GM23338 (cell line): ENCODE measurements at regions not wholly inside any gene's neighbourhood (a gene's known extent, or its start where the extent isn't known, plus 50 kb on each side); places are given as distances from the start of the nearest gene placed in this dataset.

Source experiments
- ATAC-seq: fragments of 200-7000 bp; cut with Tn5 transposase; 3 replicates; pipeline ENCODE4 v1.9.1; 2020
- DNase-seq: peaks from one replicate; pipeline ENCODE4 v3.0.0-alpha.2; 2015; ENCODE audit warnings: low spot score
- H2AFZ ChIP-seq: fragments of 200-600 bp; sonication (generic); 2 replicates; pipeline ENCODE4 v1.8.0; 2016; ENCODE audit warnings: antibody characterized with exemption, mild to moderate bottlenecking, moderate library complexity
- H3F3A ChIP-seq: fragments of 200-600 bp; sonication (generic); replicated peaks from 2 replicates; pipeline ENCODE4 v1.8.0; 2017; ENCODE audit warnings: antibody characterized with exemption, mixed run types, low read depth
- H3K27ac ChIP-seq: fragments of 200-600 bp; sonication (generic); 2 replicates; pipeline ENCODE4 v1.6.1; 2016; ENCODE audit warnings: low read depth
- H3K27me3 ChIP-seq: fragments of 200-600 bp; sonication (generic); 2 replicates; pipeline ENCODE4 v1.8.0; 2016; ENCODE audit warnings: mild to moderate bottlenecking, mixed run types, moderate library complexity; ENCODE audit not compliant: insufficient read depth
- H3K36me3 ChIP-seq: fragments of 200-600 bp; sonication (generic); 2 replicates; pipeline ENCODE4 v1.8.0; 2016; ENCODE audit warnings: mild to moderate bottlenecking; ENCODE audit not compliant: insufficient read depth
- H3K4me1 ChIP-seq: fragments of 200-600 bp; sonication (generic); 2 replicates; pipeline ENCODE4 v1.8.0; 2016; ENCODE audit warnings: mild to moderate bottlenecking, moderate library complexity; ENCODE audit not compliant: insufficient read depth
- H3K4me2 ChIP-seq: fragments of 200-600 bp; sonication (generic); 2 replicates; pipeline ENCODE4 v1.7.1; 2017; ENCODE audit warnings: mixed run types
- H3K4me3 ChIP-seq: fragments of 200-600 bp; sonication (generic); 2 replicates; pipeline ENCODE4 v1.6.1; 2016; ENCODE audit warnings: mixed run types
- H3K79me2 ChIP-seq: fragments of 200-600 bp; sonication (generic); replicated peaks from 2 replicates; pipeline ENCODE4 v1.8.0; 2017; ENCODE audit warnings: mild to moderate bottlenecking; ENCODE audit not compliant: insufficient read depth
- H3K9me2 ChIP-seq: fragments of 200-600 bp; sonication (generic); 2 replicates; pipeline ENCODE4 v1.8.0; 2017; ENCODE audit not compliant: insufficient read depth
- H4K20me1 ChIP-seq: fragments of 200-600 bp; sonication (generic); replicated peaks from 2 replicates; pipeline ENCODE4 v1.8.0; 2017; ENCODE audit warnings: mild to moderate bottlenecking; ENCODE audit not compliant: insufficient read depth
- H3K27ac Mint-ChIP-seq: 2 replicates; pipeline ENCODE4 v1.8.0; 2020; ENCODE audit warnings: inconsistent platforms, mild to moderate bottlenecking, moderate library complexity, mixed read lengths
- H3K27me3 Mint-ChIP-seq: 3 replicates; pipeline ENCODE4 v1.8.0; 2022; ENCODE audit warnings: low read depth, mild to moderate bottlenecking, moderate library complexity, mixed read lengths, inconsistent platforms; ENCODE audit not compliant: insufficient read depth, poor library complexity
- H3K36me3 Mint-ChIP-seq: 3 replicates; pipeline ENCODE4 v1.8.0; 2021; ENCODE audit warnings: low read depth, mild to moderate bottlenecking, inconsistent platforms, moderate library complexity, mixed read lengths
- H3K4me1 Mint-ChIP-seq: 3 replicates; pipeline ENCODE4 v1.8.0; 2020; ENCODE audit warnings: mild to moderate bottlenecking, inconsistent platforms, mixed read lengths
- H3K4me3 Mint-ChIP-seq: 3 replicates; pipeline ENCODE4 v1.8.0; 2021; ENCODE audit warnings: moderate library complexity, mild to moderate bottlenecking, inconsistent platforms, mixed read lengths
- H3K9me3 Mint-ChIP-seq: 3 replicates; pipeline ENCODE4 v1.8.0; 2020; ENCODE audit warnings: moderate library complexity, mild to moderate bottlenecking, inconsistent platforms, mixed read lengths
- CREB1 ChIP-seq: fragments of 250-450 bp; sonication (Bioruptor Pico); IDR thresholded peaks from 2 replicates; pipeline ENCODE4 v1.5.0; 2020; ENCODE audit warnings: low read depth, mild to moderate bottlenecking, moderate library complexity
- EZH2 ChIP-seq: fragments of 200-600 bp; sonication (generic); IDR thresholded peaks from one replicate; pipeline ENCODE4 v1.8.0; 2017; ENCODE audit warnings: antibody characterized with exemption, mild to moderate bottlenecking, low read depth; ENCODE audit not compliant: unreplicated experiment
- EZH2phosphoT487 ChIP-seq: fragments of 200-600 bp; sonication (generic); IDR thresholded peaks from one replicate; pipeline ENCODE4 v1.8.1; 2018; ENCODE audit warnings: antibody characterized with exemption; ENCODE audit not compliant: unreplicated experiment
- JUNB ChIP-seq: IDR thresholded peaks from one replicate; pipeline ENCODE4 v1.6.1; 2016; ENCODE audit warnings: antibody characterized with exemption; ENCODE audit not compliant: unreplicated experiment
- NANOG ChIP-seq: IDR thresholded peaks from 2 replicates; pipeline ENCODE4 v1.6.1; 2016; ENCODE audit warnings: antibody characterized with exemption, borderline replicate concordance
- POLR2AphosphoS5 ChIP-seq: IDR thresholded peaks from 2 replicates; pipeline ENCODE4 v1.6.1; 2016; ENCODE audit warnings: antibody characterized with exemption, low read depth
- REST ChIP-seq: IDR thresholded peaks from one replicate; pipeline ENCODE4 v1.6.1; 2018; ENCODE audit warnings: antibody characterized with exemption; ENCODE audit not compliant: unreplicated experiment
- STAT1 ChIP-seq: IDR thresholded peaks from one replicate; pipeline ENCODE4 v1.6.1; 2016; ENCODE audit warnings: antibody characterized with exemption; ENCODE audit not compliant: unreplicated experiment
- ZNF114 ChIP-seq: fragments of 250-450 bp; sonication (Bioruptor Pico); IDR thresholded peaks from 2 replicates; pipeline ENCODE4 v1.5.0; 2020; ENCODE audit warnings: mild to moderate bottlenecking, moderate library complexity
- ZNF331 ChIP-seq: fragments of 250-450 bp; sonication (Bioruptor Pico); IDR thresholded peaks from 2 replicates; pipeline ENCODE4 v1.5.0; 2020; ENCODE audit warnings: low read depth, mild to moderate bottlenecking, moderate library complexity
- ZNF462 ChIP-seq: fragments of 250-450 bp; sonication (Bioruptor Pico); IDR thresholded peaks from 2 replicates; pipeline ENCODE4 v1.5.0; 2020; ENCODE audit warnings: mild to moderate bottlenecking, moderate library complexity
- TF ChIP-seq, protein P1 (sequence below): IDR thresholded peaks from 2 replicates; pipeline ENCODE4 v1.6.1; 2016; ENCODE audit warnings: antibody characterized with exemption
- TF ChIP-seq, protein P2 (sequence below), 2 experiments: fragments of 200-600 bp in 1 of 2; sonication (generic) in 1 of 2; conservative IDR thresholded peaks; 2 replicates each; pipeline versions ENCODE4 v1.5.1 to v1.6.1; 2016 to 2017; ENCODE audit warnings: antibody characterized with exemption in 2 of 2, low read depth in 2 of 2, mild to moderate bottlenecking in 2 of 2, moderate library complexity in 1 of 2

DNA sequence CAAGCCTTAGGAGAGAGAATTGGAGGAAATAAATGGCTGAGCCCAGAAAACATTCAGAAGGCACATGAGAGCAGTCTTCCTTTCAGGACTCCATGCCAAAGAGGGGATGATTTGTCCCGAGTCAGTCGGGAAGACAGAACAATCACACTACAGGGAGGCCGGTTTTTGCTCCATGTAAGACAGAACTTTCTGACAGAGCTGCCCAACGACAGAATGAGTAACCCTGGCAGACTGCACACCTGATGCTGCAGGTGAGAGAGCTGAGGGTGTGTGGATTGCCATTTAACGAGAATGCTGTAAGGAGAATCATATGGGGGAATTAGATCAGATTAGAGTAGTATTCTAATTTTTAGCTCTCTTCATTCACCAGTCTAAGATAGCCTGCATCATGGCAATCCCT lies 533.0 kb downstream of the EPHB1 start:
- H4K20me1 ChIP-seq = no peaks in the 10 kb centered on the region
- no peaks in the 10 kb centered on the region for H3K79me2 ChIP-seq
- no peaks in the 10 kb centered on the region for H3K27me3 ChIP-seq
- no peaks in the 10 kb centered on the region for H3K36me3 ChIP-seq
- Mint-ChIP-seq H3K27ac (no peak overlapping the region), H3K4me3 (no peak overlapping the region), H3K9me3 (peaks cover 3% of the 10 kb centered on the region; the same call in 2 of the 3 replicates), H3K4me1 (no peaks in the 10 kb centered on the region), H3K36me3 (no peaks in the 10 kb centered on the region), H3K27me3 (peaks cover 1% of the 10 kb centered on the region)
- H2AFZ ChIP-seq = no peak overlapping the region; the same call in 1 of the 2 replicates
- peaks cover 24% of the 10 kb centered on the region; the same call in 1 of the 2 replicates for H3K9me2 ChIP-seq
- TF ChIP-seq ZNF331 (CRISPR knock-in tag) (no peak), NANOG (no peak), EZH2 (no peak), STAT1 (no peak), JUNB (no peak), REST (no peak), ZNF462 (CRISPR knock-in tag) (no peak), POLR2AphosphoS5 (no peak), EZH2phosphoT487 (no peak), CREB1 (CRISPR knock-in tag) (no peak), ZNF114 (CRISPR knock-in tag) (no peak)
- TF ChIP-seq, protein P1, sequence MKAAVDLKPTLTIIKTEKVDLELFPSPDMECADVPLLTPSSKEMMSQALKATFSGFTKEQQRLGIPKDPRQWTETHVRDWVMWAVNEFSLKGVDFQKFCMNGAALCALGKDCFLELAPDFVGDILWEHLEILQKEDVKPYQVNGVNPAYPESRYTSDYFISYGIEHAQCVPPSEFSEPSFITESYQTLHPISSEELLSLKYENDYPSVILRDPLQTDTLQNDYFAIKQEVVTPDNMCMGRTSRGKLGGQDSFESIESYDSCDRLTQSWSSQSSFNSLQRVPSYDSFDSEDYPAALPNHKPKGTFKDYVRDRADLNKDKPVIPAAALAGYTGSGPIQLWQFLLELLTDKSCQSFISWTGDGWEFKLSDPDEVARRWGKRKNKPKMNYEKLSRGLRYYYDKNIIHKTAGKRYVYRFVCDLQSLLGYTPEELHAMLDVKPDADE = no peak
- TF ChIP-seq, protein P2, sequence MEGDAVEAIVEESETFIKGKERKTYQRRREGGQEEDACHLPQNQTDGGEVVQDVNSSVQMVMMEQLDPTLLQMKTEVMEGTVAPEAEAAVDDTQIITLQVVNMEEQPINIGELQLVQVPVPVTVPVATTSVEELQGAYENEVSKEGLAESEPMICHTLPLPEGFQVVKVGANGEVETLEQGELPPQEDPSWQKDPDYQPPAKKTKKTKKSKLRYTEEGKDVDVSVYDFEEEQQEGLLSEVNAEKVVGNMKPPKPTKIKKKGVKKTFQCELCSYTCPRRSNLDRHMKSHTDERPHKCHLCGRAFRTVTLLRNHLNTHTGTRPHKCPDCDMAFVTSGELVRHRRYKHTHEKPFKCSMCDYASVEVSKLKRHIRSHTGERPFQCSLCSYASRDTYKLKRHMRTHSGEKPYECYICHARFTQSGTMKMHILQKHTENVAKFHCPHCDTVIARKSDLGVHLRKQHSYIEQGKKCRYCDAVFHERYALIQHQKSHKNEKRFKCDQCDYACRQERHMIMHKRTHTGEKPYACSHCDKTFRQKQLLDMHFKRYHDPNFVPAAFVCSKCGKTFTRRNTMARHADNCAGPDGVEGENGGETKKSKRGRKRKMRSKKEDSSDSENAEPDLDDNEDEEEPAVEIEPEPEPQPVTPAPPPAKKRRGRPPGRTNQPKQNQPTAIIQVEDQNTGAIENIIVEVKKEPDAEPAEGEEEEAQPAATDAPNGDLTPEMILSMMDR (conservative IDR thresholded peaks at IDR 0.05; ENCODE audit: low read depth in 2 of 2) = no peak
- ATAC-seq = no peak
- H3K27ac ChIP-seq = no peak overlapping the region
- no peak overlapping the region for H3K4me2 ChIP-seq
- no peaks in the 10 kb centered on the region for H3K4me1 ChIP-seq
- no peaks in the 10 kb centered on the region for H3F3A ChIP-seq
- DNase-seq = no peak
- H3K4me3 ChIP-seq = no peak overlapping the region
